NCI-H187 (cell line): ENCODE measurements at regions not wholly inside any gene's neighbourhood (a gene's known extent, or its start where the extent isn't known, plus 50 kb on each side); places are given as distances from the start of the nearest gene placed in this dataset.
"Not testable (repeated sequence)": the region's sequence is repeated elsewhere in the genome, so short reads cannot be mapped to it uniquely, and the experiment has no call there.

Experiments
- DNase-seq, 2 experiments: peaks; one replicate each; lab custom pipeline; 2025; lab: John Stamatoyannopoulos, UW

DNA sequence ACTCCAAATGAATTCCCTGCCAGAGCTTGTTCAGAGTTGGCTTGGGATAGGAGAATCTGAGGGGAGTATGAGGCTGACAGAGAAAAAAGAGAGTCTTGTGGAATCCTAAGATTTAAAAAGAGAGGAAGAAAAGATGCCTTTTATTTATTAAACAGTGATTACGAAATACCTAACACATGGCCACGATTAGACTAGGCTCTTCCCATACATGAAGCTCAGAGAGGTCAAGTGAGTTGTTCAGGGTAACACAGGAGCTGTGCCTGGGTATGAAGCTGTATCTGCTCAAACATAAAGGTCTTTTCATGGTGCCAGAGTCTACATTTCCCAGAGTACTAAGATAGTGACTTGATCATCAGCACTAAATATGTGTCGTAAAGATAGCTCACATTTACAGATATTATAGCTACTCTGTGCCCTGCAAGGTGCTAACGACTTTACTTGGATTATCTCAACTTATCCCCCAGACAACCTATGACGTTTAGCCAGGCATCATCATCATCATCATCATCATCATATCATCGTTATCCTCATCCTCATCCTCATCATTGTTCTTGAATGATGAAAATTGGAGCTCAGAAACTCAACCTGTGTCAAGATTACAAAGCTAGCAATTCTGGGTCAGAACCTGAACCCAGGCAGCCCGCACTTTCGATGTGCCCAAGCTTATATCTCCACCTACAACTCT is 500.8 kb downstream of the NPIPA7 start:
- no peak for DNase-seq

DNA sequence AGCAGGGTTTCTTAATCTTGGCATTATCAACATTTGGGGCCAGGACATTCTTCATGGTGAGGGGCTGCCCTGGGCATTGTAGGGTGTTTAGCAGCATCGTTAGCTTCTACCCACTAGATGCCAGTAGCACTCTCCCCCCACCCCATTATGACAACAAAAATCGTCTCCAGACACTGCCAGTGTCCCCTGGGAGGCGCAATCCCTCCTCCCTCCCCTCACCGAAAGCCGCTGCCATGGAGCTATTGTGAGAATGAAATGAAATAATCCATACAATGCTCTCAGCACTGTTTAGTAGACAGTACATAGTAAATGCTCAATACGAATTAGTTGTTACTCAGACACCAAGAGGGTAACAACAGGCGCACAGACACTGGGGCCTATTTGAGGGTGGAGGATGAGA is 502.9 kb downstream of the NPIPA7 start:
- no peak for DNase-seq

DNA sequence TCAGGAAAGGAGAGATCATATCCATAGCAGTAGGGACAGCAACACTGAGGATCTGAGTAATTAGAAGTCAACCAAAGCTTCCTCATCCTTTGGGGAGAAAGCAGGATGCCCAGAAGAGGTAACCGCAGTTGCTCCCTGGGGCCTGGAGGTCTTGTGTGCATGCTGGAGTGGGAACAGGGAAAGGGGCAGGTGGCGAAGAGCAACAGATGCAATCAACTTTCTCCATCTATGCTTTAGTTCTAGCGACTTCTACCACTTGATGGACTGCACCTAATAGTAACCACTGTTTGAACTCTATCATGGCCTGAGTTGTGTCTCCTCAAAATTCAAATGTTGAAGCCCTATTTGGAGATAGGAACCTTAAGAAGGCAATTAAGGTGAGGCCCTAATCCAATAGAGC is 503.8 kb downstream of the NPIPA7 start:
- DNase-seq = no peak

DNA sequence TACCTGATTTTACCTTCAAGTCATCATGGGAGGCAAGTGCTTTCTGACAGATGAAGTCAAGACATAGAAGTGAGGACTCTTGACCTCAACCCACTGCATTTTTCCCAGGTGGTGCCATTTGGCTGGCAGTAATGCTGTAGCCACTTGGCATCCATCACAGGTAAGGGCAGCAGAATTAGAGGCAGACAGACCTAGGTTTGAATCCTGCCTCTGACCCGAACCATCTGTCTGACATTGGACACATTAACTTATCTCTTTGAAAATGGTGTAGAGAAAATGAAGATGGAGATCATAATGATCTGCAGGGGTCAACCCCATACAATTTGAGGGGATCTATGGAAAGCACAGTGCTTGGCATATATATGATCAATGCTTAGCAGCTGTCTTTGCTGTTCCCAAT is 505.5 kb downstream of the NPIPA7 start:
- DNase-seq = no peak

DNA sequence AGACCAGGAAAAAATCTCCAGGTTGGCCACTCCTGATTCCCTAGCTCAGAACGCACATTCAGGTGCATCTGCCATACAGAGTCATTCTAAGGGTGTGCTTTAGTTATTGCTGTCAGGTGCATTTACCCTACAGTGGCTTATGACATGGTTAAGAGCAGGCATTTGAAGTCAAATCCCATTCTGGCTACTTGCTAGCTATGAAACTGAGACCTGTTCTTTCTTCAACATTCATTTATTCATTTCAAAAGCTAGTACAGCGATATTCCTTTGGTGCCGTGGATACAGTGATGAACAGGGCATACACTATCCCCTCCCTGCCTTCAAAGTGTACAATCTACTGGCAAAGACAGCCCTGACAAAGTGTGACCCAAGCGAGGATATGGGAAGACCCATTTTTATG is 508.3 kb downstream of the NPIPA7 start:
- no peak for DNase-seq

DNA sequence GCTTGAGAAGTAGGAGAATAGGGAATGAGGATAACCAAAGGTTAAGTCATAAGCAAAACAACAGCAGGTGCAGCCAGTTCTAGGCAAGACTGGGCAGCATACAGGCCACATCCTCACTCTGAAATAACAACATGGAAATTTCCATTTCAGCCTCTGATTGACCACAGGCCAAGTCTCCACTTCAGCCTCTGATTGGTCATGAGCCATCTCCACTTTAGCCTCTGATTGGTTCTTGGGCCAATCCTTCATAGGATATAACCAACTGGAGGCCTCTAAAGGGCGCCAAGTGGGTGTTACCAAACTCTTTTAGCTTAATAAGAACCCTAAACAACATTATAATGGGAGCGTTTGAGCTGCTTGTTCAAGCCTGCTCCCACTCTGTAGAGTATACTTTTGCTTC is 512.0 kb downstream of the NPIPA7 start:
- DNase-seq = no peak

DNA sequence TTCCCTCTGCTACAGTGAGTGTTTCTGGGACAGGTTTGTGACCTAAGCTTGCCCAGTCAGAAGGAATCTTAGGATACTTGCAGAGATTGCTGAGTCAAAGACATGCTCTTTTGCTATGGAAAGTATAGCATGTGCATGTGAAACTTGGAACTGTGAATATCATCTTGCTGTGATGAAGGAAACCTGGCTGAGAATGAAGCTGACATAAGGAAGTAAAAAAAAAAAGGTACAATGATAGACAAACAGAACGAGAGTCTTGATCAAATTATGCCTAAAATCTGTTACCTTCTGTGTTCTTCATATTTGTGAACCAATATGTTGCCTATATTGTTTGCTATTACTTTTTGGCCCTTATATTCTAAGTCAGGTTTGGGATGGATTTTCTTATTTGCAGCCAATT is 525.7 kb downstream of the NPIPA7 start:
- DNase-seq = no peak

DNA sequence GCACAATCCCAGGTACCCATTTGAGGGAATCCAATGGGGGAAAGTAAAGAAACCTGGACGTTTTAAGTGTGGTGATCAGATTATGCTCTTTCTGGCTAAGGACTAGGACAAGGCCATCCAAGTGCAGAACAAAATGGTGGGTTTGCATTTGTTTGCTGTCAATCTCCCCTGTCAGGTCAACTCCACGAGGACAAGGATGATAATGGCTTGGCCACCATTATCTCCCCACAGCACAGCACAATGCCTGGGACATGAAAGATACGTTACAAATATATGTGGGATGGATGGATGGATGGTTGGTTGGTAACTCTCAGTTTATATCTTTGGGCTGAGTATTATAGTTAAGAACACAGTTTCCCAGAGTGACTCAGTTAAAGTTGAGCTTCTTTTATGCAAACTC is 526.9 kb downstream of the NPIPA7 start:
- DNase-seq = no peak

DNA sequence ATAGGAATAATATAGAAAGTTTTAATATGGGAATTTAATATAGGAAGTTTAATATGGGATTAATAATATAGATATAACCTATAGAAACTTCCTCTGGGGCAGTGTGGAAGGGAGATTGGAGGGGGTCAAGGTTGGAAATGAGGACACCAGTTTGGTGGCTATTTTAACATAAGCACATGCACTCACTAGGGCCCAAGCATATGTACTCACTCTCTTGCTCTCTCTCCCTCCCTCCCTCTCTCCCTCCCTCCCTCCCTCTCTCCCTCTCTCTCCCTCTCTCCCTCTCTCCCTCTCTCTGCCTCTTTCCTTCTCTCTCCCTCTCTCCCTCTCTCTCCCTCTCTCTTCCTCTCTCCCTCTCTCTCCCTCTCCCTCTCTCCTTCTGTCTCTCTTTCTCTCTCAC is 528.1 kb downstream of the NPIPA7 start:
- DNase-seq = no peak

DNA sequence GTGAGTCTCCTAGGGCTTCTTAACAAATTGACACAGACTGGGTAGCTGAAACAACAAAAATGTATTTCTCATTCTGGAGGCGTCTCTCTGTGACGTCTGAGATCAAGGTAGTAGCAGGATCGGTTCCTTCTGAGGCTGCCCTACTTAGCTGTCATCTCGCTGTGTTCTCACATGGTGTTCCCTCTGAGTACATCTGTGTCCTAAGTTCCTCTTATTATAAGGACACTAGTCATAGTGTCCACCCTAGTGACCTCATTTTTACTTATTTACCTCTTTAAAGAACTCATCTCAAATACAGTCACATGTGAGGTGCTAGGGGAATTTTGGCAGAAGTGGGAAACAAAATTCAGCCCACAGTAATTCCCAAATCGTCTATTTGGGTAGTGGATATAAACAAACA is 529.1 kb downstream of the NPIPA7 start:
- no peak for DNase-seq

DNA sequence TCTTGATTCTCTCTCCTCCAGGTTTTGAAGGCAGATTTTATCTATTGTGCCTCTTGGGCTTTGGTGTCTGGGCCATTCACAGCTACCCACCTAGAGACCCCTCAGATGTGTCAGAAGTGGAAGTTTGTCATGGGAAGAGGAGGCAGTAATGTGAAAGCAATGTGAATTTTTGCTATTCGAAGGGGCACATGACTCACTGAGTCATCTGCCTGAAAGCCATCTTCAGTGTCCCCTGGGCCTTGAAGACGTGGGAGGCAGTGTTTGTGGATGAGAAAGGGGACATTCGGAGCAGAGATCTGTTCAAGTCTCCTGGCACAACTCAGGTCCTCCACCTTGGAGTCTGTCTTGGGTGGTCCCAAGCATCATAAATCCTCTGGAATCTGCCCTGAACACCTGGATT is 530.2 kb downstream of the NPIPA7 start:
- no peak for DNase-seq

DNA sequence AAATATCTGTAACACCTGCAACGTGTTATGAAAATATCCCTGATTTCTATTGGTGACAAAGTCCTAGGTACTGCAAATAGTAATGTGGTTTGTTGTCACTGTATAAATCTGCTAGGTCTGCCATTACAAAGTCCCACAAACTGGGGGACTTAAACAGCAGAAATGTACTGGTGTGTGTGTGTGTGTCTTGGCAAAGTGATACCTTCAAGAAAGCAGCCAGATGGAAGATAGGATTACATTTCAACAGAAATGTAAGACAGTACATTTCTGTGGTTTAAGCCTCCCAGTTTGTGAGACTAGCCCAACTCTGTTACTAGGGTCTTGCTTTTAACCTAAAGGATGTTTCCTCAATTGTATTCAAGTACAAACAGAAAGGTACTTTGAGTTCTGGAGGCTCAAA is 531.7 kb downstream of the NPIPA7 start:
- no peak for DNase-seq

DNA sequence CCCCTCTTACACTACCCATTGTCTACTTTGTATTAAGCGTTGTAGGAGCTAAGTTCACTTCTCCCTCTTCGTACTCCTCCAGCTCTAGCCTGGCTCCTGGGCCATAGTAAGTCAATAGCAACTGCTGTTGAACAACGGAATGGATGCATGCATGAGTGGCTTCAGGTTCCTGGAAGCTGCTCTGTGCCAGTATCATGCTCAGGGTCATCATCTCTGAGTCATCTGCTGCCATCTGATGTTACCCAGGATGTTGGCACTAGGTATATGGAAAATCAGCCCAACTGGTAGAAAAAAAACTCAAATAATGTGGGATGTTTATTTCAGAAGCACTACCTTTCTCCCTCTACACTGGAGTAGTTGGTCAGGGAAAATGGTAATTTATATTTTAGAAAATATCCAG is 536.8 kb downstream of the NPIPA7 start:
- DNase-seq = no peak

DNA sequence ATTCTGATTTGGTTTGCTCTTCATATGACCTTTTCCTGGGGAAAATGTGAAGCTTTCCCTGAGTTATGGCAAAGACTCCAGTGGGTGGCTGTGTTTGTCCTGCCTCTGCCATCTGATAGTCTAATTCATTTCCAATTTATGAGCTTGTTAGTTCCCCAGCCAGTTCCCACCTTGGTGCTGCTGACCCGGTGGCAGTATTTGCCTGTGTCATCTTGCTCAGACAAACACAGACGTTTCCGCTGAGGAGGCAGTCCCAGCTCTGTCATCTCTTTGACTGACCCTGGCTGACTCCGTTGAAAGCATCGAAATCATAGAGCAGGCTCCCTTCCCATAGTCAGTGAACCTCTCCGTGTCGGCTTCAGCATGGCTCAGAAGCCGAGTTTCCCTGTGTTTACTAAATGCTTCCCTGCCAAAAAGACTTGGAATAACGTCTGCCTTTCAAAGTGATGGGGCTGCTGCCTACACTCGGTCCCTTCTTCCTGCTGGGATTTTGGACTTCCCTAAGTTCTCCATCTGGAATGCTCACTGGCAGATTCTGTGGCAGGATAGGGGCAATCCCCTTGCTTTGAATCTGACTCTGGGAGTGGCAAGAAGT is 538.3 kb downstream of the NPIPA7 start:
- no peak for DNase-seq

DNA sequence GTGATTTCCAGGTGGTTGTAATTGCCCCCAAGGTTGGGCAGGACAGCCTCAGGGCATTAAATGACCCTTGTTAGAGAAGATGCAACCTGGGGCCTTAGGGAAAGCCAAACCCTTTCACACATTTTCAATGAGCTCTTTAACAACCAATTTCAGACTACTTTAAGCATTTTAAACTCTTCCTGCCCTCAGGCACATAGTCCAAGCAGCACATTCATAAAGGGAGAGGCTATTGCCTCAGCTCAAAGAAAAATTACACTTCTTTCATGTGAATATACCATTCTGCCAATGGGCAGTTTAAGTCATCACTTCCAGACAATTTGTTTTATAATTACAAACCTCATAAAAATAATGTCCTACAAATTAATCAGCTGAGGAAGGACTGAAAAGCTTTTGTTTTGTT is 544.5 kb downstream of the NPIPA7 start:
- no peak for DNase-seq

DNA sequence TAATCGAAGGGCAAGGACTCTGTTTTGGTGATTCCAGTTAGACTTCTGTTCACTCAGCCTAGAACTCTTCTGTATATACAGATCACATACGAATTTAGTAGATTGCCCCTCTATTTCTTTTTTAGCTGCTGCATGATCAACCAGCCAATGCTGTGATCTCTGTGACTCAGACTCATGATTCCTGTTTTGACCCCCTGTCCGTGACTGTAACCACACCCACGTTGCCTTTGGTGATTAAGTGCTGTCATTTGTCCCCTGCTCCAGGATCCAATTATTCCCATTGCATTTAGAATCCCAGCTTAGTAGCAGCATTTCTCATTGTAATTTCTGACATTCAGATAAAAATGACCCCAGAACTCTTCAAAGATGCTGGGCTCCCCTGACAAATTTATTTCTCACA is 545.7 kb downstream of the NPIPA7 start:
- DNase-seq = no peak

DNA sequence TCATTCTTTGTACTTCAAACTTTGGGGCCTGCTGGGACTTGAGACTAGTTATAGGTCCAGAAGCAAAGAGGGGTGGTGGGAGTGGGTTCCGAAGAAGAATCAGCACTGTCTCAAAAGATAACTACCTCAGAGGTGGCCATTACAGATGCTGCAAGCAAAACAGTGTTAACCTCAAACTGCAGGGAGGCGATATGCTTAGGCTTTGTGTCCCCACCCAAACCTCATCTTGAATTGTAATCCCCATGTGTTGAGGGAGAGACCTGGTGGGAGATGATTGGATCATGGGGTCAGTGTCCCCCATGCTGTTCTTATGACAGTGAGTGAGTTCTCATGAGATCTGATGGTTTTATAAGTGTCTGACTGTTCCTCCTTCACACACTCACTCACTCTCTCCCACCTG is 545.3 kb downstream of the XYLT1 start:
- no peak for DNase-seq

DNA sequence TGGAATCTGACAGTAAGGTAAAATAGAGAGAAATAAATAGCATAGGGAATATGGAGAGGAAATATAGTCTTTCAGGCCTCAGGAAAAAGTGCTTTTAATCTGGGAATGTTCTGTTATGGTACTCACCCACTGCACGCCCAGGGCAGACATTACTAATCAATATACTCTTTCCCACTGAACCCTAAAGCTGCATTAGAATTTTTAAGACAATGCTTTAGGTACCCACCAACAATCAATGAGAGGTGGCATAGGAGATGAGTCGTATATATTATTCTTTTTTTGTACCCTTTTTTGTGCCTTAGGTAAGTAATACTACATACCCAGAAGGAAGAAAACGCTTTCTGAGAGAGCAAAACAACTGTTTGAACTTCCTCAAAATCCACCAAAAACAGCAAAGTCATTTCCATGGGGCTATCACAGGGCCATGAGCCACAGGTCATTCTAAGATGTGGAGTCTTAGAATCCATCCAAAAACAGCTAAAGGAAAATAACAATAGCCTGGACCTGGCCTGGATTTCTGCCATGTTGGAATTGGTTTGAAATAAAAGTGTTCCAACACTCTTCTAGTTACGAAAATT is 542.1 kb downstream of the XYLT1 start:
- DNase-seq = no peak

DNA sequence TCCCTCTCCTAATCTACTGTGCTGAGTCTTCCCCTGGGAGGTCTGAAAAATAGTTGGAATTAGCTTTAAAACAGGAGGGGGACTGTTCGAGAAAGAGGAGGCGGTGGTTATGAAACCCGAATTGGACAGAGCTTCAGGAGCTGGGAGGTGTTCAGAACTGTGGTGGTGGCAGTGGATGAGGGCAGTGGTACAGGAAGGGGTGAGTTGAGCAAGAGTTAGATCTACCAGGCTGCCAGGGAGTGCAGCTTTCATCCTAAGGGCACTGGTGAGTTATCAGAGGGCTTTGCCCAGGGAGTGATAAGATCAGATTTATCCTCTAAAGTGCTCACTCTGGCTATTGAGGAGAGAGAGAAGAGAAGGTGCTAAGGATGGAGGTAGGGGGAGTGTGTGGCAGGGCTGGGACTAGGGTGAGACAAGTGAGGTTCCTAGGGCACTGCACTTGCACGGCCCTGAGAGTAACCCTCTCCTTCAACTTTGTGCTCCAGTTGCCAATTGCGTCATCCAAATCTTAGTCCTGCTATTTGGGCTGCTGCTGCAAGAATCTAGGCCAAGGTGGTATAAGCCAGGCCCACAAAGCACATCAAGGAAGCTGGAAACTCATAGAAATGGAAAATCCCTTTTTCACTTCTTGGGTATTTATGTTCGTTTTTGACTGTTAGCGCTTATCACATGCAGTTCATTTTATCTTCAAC is 540.3 kb downstream of the XYLT1 start:
- no peak for DNase-seq

DNA sequence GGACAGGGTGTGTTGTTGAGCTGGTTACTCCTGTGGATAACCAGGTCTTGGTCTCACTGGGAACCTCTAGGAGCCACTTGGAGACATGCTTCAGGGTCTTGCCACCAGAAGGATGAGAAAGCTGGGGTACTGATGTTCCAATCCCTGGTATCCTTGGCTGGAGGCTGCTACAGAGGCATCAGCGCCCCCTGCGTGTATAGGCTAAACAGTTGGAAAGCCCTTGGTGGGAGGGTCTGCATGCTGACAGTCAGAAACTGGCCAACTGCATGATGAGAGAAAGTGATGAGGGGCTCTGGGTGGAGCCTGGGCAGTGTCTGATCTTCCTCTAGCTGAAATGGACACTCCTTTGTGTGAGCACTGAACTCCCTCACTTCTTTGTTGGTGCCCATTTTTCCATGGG is 536.9 kb downstream of the XYLT1 start:
- no peak for DNase-seq

DNA sequence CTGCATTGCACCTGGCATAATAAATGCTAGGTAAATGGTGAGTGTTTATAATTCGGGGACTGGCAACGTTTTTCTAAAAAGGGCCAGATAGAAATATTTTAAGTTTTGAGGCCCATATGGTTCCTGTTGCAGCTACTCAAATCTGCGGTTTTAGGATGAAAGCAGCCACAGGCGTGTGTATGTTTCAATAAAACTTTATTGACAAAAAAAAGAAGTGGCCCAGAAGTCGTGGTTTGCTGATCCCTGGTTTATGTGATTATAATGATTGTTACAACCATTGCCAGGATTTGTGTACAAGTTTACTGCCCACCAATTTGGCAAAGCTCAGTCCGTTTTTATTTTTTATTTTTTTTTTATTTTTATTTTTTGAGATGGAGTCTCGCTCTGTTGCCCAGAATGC is 536.1 kb downstream of the XYLT1 start:
- no peak for DNase-seq

DNA sequence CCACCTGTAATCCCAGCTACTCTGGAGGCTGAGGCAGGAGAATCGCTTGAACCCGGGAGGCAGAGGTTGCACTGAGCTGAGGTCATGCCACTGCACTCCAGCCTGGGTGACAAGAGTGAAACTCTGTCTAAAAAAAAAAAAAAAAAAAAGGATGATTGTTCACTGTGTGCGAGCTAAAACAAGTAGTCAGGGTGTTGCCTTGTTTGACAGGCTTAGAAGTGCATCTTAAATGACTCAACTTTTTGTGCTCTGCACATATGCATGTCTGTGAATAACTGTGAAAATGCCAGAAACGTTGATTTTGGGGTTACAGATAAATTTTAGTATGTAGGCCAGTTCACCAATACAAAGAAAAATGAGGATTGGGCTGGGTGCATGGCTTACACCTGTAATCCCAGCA is 534.9 kb downstream of the XYLT1 start:
- not testable (repeated sequence) for DNase-seq

DNA sequence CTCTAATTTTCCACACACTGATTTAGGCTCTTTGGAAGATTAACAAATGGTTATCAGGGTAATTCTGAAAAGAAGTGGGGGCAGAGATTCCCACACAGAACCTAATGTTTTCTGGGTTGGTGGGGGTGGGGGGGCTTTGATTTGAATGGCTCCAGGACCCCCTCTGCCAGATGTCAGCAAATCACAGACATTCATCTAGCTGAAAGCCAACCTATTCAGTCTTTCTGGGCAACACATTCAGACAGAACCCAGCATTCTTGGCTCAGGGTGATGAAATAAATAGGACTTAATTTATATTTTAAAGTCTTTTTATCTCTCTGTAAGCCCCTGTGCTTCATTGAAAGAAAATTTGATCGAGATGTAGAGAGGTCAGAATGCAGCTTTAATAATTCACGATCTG is 533.2 kb downstream of the XYLT1 start:
- DNase-seq = no peak
